NCI-H2227 treated with DMSO at 0.1 percent for 48 hours (cell line): ENCODE measurements at regions not wholly inside any gene's neighbourhood (a gene's known extent, or its start where the extent isn't known, plus 50 kb on each side); places are given as distances from the start of the nearest gene placed in this dataset.
A peak's percentile ranks its signal among the peaks of the same experiment; 100 is the strongest.

Experiments
- DNase-seq: peaks from one replicate; lab custom pipeline; 2025; lab: John Stamatoyannopoulos, UW

DNA sequence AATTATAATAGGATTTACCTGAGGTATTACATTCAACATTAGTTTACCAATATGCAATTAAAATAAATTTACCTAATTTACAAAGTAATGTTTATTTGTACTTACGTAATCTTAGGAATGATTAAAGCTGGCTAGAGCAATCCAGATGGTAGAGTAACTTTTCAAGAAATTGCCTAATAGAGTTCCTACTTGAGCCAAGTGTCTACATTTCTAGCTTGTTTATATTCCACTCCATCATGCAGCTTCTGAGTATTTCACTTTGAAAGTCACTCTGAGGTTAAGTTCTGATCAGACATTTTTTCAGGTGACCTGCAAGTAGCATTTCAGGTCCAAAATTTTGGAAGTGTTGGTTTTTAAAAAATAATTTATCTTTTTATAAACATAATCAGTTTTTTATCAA is 1080.7 kb downstream of the TRHDE start:
- no peak for DNase-seq

GRCh38 chr12:73361156-73361863 is 1089.1 kb downstream of the TRHDE start:
- DNase-seq = no peak

DNA sequence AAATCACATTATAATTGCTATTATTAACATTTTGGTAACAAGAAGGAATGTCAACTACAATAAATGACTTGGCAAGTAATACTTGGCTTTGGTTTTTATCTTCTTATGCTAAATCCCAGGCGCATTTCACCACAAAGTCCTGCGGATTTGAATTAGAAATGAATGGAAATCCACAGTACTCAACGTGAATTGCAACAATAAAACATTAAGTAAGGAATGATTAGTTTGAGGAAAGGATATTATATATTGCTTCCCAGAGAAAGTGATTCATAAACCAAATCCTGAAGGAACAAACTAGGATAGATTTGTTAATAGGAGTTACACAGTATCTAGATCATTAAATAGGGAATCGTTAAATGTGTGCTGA is 1089.7 kb downstream of the TRHDE start:
- no peak for DNase-seq

DNA sequence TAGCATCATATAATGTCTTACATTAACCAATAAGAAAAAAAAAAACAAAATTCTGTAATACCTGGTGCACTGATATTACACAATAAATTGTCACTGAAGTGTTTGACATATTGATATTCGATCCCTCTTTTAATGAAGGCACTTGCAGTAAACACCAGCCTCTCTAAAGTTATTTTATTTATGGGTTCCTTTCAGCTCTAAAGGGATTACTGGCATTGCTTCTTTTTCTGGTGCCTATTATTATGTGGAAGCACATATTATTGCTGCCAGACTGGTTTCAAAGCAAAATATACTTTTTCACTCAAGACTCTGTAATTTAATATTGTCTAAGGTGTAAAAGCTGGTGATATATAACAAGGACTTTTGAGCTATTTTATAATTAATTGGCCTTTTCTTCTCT is 1090.5 kb downstream of the TRHDE start:
- peak; percentile 25 for DNase-seq

- no peak for DNase-seq
These were observed 1100.7 kb downstream of the TRHDE start for GRCh38 chr12:73372856-73373255.

DNA sequence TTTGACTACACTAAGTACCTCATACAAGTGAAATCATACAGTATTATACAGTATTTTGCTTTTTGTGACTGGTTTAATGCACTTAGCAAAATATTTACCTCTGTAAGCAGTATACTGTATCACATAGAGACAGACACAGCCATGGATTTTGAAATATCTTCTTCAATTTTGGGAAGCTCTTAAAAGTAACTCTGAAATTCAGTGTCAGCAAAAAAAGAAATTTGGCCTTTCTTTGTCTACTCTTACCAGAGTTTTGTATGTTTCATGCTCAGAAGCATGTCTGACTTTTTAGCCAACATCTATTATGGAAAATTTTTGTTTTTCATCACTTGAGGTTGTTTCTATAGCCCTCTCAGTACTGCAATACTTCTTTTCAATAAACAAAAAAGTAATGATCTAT is 1102.2 kb downstream of the TRHDE start:
- DNase-seq = no peak

DNA sequence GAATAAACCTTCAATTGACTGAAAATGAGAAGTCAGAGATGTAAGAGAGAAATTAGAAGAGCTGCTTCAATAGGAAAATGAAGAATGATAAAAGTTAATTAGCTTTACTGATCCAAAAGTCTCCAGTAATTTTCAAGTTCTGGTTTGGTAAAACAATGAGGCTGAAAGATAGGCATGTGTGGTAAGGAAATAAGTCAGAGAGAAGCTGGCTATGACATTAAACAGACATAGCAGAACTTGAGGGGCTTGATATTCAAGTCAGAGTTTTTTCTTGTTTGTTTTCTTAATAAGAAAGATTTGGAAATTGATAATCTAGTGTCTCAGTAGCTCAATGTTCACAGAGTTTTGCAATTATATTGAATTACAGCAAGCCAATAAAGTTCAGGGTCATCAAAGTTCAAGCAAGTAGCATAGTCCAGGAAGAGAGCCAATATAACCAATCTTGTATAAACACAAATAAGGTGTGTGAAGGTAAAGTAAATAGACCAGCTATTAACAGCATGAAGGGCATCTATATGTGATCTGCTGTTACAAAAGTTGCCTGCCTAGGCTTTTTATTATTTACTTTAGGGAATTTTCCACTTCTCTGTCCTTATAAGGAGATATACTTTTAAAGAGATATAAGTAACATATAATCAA is 1111.5 kb downstream of the TRHDE start:
- no peak for DNase-seq

DNA sequence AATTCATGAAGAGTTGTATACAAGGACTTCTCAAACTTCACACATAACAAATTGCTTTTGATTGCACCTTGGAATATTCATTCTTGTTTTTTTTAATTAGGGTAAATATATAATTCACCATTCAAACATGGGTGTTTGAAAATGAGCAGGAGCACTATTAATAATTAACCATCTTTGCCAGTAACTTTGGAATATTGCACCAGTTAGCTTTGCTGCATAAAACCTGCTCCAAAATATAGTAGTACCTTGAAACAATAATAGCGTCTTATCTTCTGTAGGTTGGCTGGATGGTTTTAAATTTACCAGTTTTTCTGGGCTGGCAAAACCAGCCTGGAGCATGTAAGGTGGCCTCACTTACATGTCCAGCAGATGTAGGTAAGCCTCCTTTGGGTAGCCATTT is 1112.4 kb downstream of the TRHDE start:
- DNase-seq = no peak

GRCh38 chr12:73390261-73390660 is 1118.1 kb downstream of the TRHDE start:
- DNase-seq = no peak

GRCh38 chr12:73413051-73413450 is 1124.6 kb upstream of the ATXN7L3B start:
- no peak for DNase-seq

DNA sequence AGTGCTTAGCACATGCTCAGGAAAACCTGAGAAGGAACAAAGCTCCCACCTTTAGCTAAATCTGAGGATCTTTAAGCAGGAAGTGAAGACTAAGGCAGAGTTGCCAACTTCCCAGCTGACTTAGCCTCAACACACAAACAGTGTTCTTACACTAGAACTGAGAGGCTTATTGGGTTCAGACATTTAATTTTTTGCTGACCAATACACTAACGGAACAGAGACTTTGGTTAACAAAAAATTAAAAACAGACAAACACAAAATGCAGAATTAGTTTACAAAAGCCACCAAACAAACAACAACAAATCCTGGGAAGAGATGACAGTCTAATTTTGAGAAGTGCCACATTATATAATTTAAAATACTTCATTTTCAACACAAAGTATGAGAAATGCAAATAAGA is 1123.7 kb upstream of the ATXN7L3B start:
- no peak for DNase-seq

- DNase-seq = no peak
These were observed 1122.7 kb upstream of the ATXN7L3B start for GRCh38 chr12:73414926-73415325.

DNA sequence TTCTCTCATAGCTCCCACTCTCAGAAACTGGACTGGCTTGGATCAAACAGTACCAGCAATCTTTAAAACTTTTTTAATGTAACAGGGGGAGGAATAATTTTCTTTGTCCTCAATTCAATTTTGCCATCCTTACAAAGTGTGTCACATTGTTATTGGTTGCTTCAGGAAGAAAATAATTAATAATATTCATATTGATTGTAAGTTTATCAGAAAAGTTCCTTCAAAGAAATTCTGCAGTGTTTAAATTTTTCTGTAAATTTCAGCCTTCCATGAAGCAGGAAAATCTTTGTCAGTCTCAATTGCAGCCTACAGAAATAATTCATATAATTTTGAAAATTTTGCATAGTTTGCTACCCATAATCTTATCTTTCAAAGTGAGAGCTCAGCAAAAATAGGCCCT is 1119.1 kb upstream of the ATXN7L3B start:
- DNase-seq = no peak

DNA sequence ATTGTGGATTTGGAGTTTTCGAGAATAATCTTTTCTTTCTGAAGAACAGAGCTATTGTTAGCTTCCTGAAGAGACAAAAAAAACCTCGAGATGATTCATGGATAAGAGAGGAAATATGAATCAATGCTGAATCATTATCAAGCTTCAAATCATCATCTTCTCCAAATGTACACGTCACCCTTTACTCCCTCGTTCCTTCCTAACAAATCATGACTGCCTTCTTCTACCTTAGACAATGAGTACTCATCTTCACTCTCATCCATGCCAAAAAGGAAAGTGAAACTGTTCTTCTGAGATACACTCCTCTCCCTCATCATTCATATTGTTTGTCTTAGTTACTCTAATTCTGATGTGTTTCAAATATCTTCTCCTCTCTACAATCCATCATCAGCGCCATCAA is 1115.8 kb upstream of the ATXN7L3B start:
- no peak for DNase-seq

- DNase-seq = no peak
These were observed 1113.2 kb upstream of the ATXN7L3B start for GRCh38 chr12:73424484-73424883.

- DNase-seq = no peak
These were observed 1091.8 kb upstream of the ATXN7L3B start for GRCh38 chr12:73445658-73446324.

GRCh38 chr12:73452672-73453469 is 1084.8 kb upstream of the ATXN7L3B start:
- no peak for DNase-seq

GRCh38 chr12:73460212-73460611 is 1077.4 kb upstream of the ATXN7L3B start:
- DNase-seq = no peak

DNA sequence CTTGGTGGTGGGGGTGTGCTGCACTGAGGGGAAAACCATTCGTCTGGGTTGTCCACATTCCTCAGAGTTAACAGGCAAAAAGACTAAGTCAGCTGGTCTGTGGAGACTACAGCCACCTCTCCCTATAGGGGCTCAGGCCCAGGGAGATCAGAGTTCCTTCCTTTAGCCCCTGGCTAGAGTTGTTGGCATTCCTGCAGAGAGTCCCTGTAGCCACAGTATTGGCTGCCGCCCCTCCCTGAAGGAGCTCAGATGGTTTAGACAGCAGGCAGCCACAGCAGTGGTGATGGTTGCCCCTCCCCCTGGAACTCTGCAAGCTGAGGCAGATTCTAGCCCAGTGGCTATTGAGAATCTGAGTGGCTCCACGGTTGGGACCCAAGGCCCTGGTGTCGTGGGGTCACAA is 1072.5 kb upstream of the ATXN7L3B start:
- no peak for DNase-seq

DNA sequence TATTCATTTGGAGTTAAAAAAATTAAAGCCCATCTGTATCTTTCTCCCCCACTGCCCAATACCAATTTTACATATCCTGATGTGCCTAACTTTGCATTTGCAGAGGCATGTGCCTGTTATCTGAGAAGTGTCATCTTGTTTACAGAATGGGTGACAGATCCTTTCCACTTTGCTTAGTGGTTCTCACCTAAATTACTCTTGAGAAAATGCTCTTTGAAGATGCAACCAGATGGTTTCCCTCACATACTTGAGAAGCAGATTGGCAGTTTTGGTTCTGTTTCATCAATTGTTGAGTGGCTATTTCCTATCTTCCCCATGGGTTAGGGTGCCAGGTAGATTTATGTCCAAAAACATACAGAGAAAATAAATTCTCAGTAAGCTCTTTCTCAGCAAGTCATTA is 1051.4 kb upstream of the ATXN7L3B start:
- no peak for DNase-seq

DNA sequence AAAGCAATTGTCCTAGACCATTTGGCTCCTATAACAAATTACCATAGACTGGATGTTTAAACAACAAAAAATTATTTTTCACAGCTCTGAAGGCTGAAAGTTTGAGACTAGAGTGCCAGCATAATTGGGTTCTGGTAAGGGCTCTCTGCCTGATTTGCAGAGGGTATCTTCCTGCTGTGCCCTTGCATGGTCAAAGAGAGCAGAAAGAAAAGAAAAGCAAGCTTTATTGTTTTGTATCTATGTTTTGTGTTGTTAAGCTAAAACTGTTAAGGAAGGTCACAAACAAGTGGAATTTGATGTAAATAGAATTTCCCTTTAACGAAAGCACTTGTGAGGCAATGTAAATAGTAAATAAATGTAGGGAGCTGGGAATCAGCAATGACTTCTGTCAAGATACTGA is 1031.0 kb upstream of the ATXN7L3B start:
- DNase-seq = no peak

DNA sequence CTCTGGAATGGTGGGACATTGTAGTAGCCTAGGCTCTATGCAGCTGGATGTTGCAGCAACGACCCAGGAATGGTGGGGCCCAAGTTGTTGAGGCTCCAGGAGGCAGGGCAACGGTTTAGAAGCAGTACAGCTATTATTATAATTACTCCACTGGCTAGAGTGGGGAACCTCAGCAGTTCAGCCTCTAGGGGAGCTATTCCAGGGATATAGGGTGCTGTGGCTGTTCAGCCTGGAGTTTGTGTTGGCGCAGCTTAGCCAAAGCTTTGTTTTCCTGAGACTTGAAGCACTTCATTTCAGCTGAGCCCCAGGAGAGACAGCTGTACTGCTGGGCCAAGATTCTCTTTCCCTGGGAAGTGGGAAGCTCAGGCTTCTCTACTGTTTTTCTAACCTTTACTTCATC is 1023.0 kb upstream of the ATXN7L3B start:
- DNase-seq = no peak

GRCh38 chr12:73517859-73518258 is 1019.8 kb upstream of the ATXN7L3B start:
- DNase-seq = no peak
